Heart left ventricle (tissue), 16 donors: ENCODE measurements at regions not wholly inside any gene's neighbourhood (a gene's known extent, or its start where the extent isn't known, plus 50 kb on each side); places are given as distances from the start of the nearest gene placed in this dataset.

Experiments used
- ATAC-seq, 4 donors: fragments of 200-7000 bp; cut with Tn5 transposase; one replicate each; pipeline ENCODE4 v1.9.1; 2020 to 2022; ENCODE audit warnings: moderate library complexity in 4 of 4, mild to moderate bottlenecking in 3 of 4, moderate number of reproducible peaks in 1 of 4
- DNase-seq, 5 donors: peaks; one replicate each; pipeline ENCODE4 v3.0.0-alpha.2; 2020
- H3K27ac ChIP-seq, 12 donors: fragments of 200-600 bp; sonication (generic) in 4 of 12; one replicate each; pipeline versions ENCODE4 v1.5.0 to v1.8.0; 2016 to 2022; ENCODE audit warnings: mild to moderate bottlenecking in 2 of 12
- H3K27me3 ChIP-seq, 9 donors: fragments of 200-600 bp; sonication (generic) in 2 of 9; one replicate each; pipeline versions ENCODE4 v1.5.1 to v1.8.0; 2016 to 2022; ENCODE audit warnings: mild to moderate bottlenecking in 3 of 9
- H3K36me3 ChIP-seq, 9 donors: fragments of 200-600 bp; sonication (generic) in 2 of 9; one replicate each; pipeline versions ENCODE4 v1.5.0 to v1.8.0; 2018 to 2022; ENCODE audit warnings: mild to moderate bottlenecking in 2 of 9
- H3K4me1 ChIP-seq, 12 donors: fragments of 200-600 bp; sonication (generic) in 4 of 12; one replicate each; pipeline versions ENCODE4 v1.5.0 to v1.8.0; 2016 to 2022; ENCODE audit warnings: mild to moderate bottlenecking in 3 of 12
- H3K4me3 ChIP-seq, 12 donors: fragments of 200-600 bp; sonication (generic) in 4 of 12; one replicate each; pipeline versions ENCODE4 v1.5.0 to v1.8.0; 2017 to 2022; ENCODE audit warnings: mild to moderate bottlenecking in 9 of 12, moderate library complexity in 4 of 12
- H3K9me3 ChIP-seq, 12 donors: fragments of 200-600 bp; sonication (generic) in 4 of 12; one replicate each; pipeline versions ENCODE4 v1.5.0 to v1.8.0; 2016 to 2022; ENCODE audit warnings: mild to moderate bottlenecking in 1 of 12
- CTCF ChIP-seq, 12 donors: fragments of 200-600 bp; sonication (generic) in 4 of 12; IDR thresholded peaks; one replicate each; pipeline versions ENCODE4 v1.5.0 to v1.8.0; 2018 to 2022; ENCODE audit warnings: antibody characterized with exemption in 12 of 12, mild to moderate bottlenecking in 5 of 12
- POLR2A ChIP-seq, 2 donors: fragments of 450-650 bp; IDR thresholded peaks; one replicate each; pipeline ENCODE4 v1.6.1; 2017; ENCODE audit warnings: antibody characterized with exemption in 2 of 2, mild to moderate bottlenecking in 2 of 2, moderate library complexity in 2 of 2
- WGBS, 4 donors: extraction: QIAGEN DNeasy Blood & Tissue Kit in 2 of 4; methylation state at CpG; one replicate each; pipeline versions ENCODE4 v1.1.5 to v1.1.7; 2013 to 2018; 5-methylcytosine and 5-hydroxymethylcytosine counted together
- intact Hi-C, 10 donors: fragments of 100-400 bp; cut with DNase I; formaldehyde crosslinking; loops; one replicate each; pipeline versions ENCODE4 v1.11.1 to v1.14.2; 2022
- donor health status: ischemic (EF 13 %, LVEDD 7.1; RV severe dilation, severe dysfunction).
- donor health status: healthy with polysubstance abuse.
- donor health status: DM: no; HTN: yes; CAD: no.
- donor health status: DM: no; HTN: no; CAD: no.
- donor health status: ischemic (EF 25% LVEDD 6.9; RV normal size, moderate dysfunction).
- donor health status: ischemic (EF 25% LVEDD 5.7; RV mildly dilated, moderate dysfunction).
- donor health status: healthy.
- donor health status: DM: yes; HTN: yes; CAD: no.
- donor health status: ischemic (EF 35%, LVEDD 5.7; RV mildly dilated, moderate dysfunction).
- donor health status: nonischemic (EF 11% LVEDD 7.7; RV severe dilation, severe dysfunction).
- donor health status: DM: yes; HTN: yes; CAD: no.
- donor health status: PGD.
- donor health status: ischemic (EF 29% LVEDD 5.4; RV normal size, mild dysfunction).
- donor health status: nonischemic (EF 23%, LVEDD 6.1; RV moderate dilation, normal function).

- no peak for ATAC-seq
- no peak for TF ChIP-seq CTCF (IDR thresholded peaks at IDR 0.05)
- TF ChIP-seq POLR2A (IDR thresholded peaks at IDR 0.05): no peak
- WGBS, 4 donors: 95 to 96% (median 95%) methylated on average over 2 of the region's 2 CpGs
- Histone ChIP-seq H3K9me3 (no peaks in the 10 kb centered on the region), H3K4me3 (no peak overlapping the region), H3K4me1 (peaks cover 0 to 9% (median 0%) of the 10 kb centered on the region in 12 donors), H3K27ac (no peak overlapping the region), H3K36me3 (no peaks in the 10 kb centered on the region), H3K27me3 (no peaks in the 10 kb centered on the region)
- no peak for DNase-seq
- intact Hi-C loops: loop anchor here in 2 of 10 donors (5.0 to 10.0 kb wide), 4 partner anchors 36 to 709 kb away; no protein-coding TSS in a partner anchor
These were observed 95.2 kb downstream of the FAM217A start for GRCh38 chr6:3983778-3984177.

GRCh38 chr6:3984494-3984893, 94.4 kb downstream of the FAM217A start:
- no peak overlapping the region for H3K4me3 ChIP-seq
- H3K27ac ChIP-seq: no peak overlapping the region
- ATAC-seq (no peak), DNase-seq (no peak)
- WGBS, 4 donors: 96 to 97% (median 96%) methylated on average over 5 of the region's 5 CpGs
- no peaks in the 10 kb centered on the region for H3K36me3 ChIP-seq
- H3K27me3 ChIP-seq: no peaks in the 10 kb centered on the region
- no peaks in the 10 kb centered on the region for H3K9me3 ChIP-seq
- TF ChIP-seq POLR2A (IDR thresholded peaks at IDR 0.05) (no peak), CTCF (IDR thresholded peaks at IDR 0.05) (no peak)
- H3K4me1 ChIP-seq: peaks cover 0 to 9% (median 0%) of the 10 kb centered on the region in 12 donors
- intact Hi-C loops: loop anchor here in 2 of 10 donors (5.0 to 10.0 kb wide), 4 partner anchors 37 to 710 kb away; no protein-coding TSS in a partner anchor

- H3K4me1 ChIP-seq: peaks cover 0 to 20% (median 3%) of the 10 kb centered on the region in 12 donors
- no peak for TF ChIP-seq CTCF (IDR thresholded peaks at IDR 0.05)
- TF ChIP-seq POLR2A (IDR thresholded peaks at IDR 0.05): no peak
- H3K27me3 ChIP-seq: no peaks in the 10 kb centered on the region
- H3K27ac ChIP-seq: no peak overlapping the region
- DNase-seq (no peak), ATAC-seq (no peak)
- WGBS, 4 donors: 90 to 96% (median 94%) methylated on average over 3 of the region's 3 CpGs
- H3K36me3 ChIP-seq: no peaks in the 10 kb centered on the region
- H3K9me3 ChIP-seq: no peaks in the 10 kb centered on the region
- H3K4me3 ChIP-seq: no peak overlapping the region
- intact Hi-C loops: loop anchor here in 4 of 10 donors (5.0 to 10.0 kb wide), 4 partner anchors 99 to 711 kb away; no protein-coding TSS in a partner anchor
These were observed 92.7 kb downstream of the FAM217A start for GRCh38 chr6:3986241-3986640.

GRCh38 chr6:3987053-3987452, 91.9 kb downstream of the FAM217A start:
- intact Hi-C loops: loop anchor here in 4 of 10 donors (5.0 to 10.0 kb wide), 4 partner anchors 100 to 712 kb away; no protein-coding TSS in a partner anchor
- TF ChIP-seq POLR2A (IDR thresholded peaks at IDR 0.05) (no peak), CTCF (IDR thresholded peaks at IDR 0.05) (no peak)
- DNase-seq: no peak
- no peak for ATAC-seq
- Histone ChIP-seq H3K27ac (no peak overlapping the region), H3K27me3 (no peaks in the 10 kb centered on the region), H3K4me1 (peaks cover 0 to 20% (median 3%) of the 10 kb centered on the region in 12 donors), H3K36me3 (no peaks in the 10 kb centered on the region), H3K9me3 (no peaks in the 10 kb centered on the region), H3K4me3 (no peak overlapping the region)
- WGBS, 4 donors: 35 to 53% (median 41%) methylated on average over 3 of the region's 3 CpGs
